GM12875 (cell line): ENCODE measurements at regions not wholly inside any gene's neighbourhood (a gene's known extent, or its start where the extent isn't known, plus 50 kb on each side); places are given as distances from the start of the nearest gene placed in this dataset.

ENCODE experiments used
- H3K4me3 ChIP-seq: one replicate; pipeline ENCODE4 v1.5.1; 2011; ENCODE audit warnings: low read depth, low read length, control low read depth
- CTCF ChIP-seq: IDR thresholded peaks from 2 replicates; pipeline ENCODE4 v1.5.1; 2011; ENCODE audit warnings: low read depth, mild to moderate bottlenecking, control low read depth, inconsistent platforms, low read length, moderate library complexity, borderline replicate concordance; ENCODE audit not compliant: insufficient read depth

GRCh38 chr10:83375274-83375673, 764.0 kb upstream of the GHITM start:
- TF ChIP-seq CTCF, result no peak

GRCh38 chr10:83397806-83398205, 741.5 kb upstream of the GHITM start:
- H3K4me3 ChIP-seq, result no peak overlapping the region
- no peak for TF ChIP-seq CTCF

More at GRCh38 chr10:83375274-83375673, 764.0 kb upstream of the GHITM start:
- no peak overlapping the region for H3K4me3 ChIP-seq

GRCh38 chr10:83410570-83410969, 728.7 kb upstream of the GHITM start:
- no peak overlapping the region for H3K4me3 ChIP-seq
- TF ChIP-seq CTCF, result no peak

- TF ChIP-seq CTCF, result no peak
- no peak overlapping the region for H3K4me3 ChIP-seq
Observed at GRCh38 chr10:83425306-83425705, 714.0 kb upstream of the GHITM start.

- no peak overlapping the region for H3K4me3 ChIP-seq
- TF ChIP-seq CTCF, result no peak
Observed at GRCh38 chr10:83427101-83427500, 712.2 kb upstream of the GHITM start.

- H3K4me3 ChIP-seq, result no peak overlapping the region
- no peak for TF ChIP-seq CTCF
Observed at GRCh38 chr10:83432261-83433045, 706.9 kb upstream of the GHITM start.

- H3K4me3 ChIP-seq, result no peak overlapping the region
- TF ChIP-seq CTCF, result no peak
Observed at GRCh38 chr10:83433705-83434104, 705.6 kb upstream of the GHITM start.
